ENCODE measurements at regions not wholly inside any gene's neighbourhood (a gene's known extent, or its start where the extent isn't known, plus 50 kb on each side); places are given as distances from the start of the nearest gene placed in this dataset.
"Not testable (repeated sequence)": the region's sequence is repeated elsewhere in the genome, so short reads cannot be mapped to it uniquely, and the experiment has no call there.

DNA sequence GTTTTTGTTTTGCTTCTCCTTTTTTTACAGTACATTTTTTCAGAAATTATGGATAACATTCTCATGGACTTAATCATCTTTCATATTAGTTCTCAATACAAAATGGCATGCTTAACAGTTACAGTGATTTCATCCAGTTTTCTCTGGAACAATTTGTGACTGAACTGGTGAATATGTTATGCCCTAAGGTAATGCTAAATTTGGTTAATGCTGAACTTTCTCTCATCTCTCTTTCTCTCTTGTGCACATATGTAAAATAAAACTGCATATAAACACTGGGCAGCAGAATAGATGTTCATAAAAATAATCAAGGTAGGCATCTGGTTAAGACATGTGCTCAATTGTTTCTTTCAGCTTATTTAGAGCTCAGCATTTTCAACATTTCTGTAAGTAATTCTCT, 196.3 kb upstream of the TMEFF2 start:
- no peak for DNase-seq

DNA sequence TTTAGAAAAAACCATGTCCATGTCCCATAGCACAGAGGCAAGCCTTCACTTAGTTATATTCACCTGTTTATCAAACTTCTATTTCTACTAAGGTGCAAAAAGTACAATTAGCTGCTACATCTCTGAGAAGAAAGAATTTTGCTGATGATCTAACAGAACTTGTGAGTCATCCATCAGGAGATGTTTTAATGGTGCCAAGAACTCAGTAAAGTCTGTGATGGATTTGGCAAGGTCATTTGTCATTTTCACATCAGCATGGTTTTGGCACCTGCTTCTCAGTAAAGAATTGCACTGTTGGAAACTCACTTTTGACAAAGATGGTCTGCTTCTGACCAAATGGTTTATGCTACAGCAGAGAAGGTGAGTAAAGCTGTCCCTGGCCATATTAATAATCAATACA, 195.7 kb upstream of the TMEFF2 start:
- DNase-seq, result no peak

DNA sequence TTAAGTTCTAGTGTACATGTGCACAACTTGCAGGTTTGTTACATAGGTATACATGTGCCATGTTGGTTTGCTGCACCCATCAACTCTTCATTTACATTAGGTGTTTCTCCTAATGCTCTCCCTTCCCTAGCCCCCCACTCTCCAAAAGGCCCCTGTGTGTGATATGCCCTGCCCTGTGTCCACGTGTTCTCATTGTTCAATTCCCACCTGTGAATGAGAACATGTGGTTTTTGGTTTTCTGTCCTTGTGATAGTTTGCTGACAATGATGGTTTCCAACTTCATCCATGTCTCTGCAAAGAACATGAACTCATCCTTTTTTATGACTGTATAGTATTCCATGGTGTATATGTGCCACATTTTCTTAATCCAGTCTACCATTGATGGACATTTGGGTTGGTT, 189.5 kb upstream of the TMEFF2 start:
- not testable (repeated sequence) for DNase-seq

DNA sequence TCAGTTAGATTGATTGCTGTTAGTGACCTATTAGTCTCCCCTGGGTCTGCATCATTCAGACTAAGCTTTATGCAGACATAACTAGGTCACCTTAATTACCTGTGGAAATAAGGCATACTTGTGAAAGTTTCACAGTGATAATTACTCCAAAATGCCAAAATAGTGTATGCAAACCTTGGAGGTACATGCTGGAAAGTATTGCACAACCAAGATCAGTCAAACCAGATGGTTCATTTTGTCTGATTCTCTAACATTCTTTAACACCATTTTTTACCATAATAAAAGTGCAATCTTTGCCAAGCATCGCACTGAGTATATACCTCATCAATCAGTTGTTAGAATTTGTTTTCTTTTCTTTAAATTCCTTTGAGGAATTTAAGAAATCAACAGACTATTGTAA, 186.3 kb upstream of the TMEFF2 start:
- DNase-seq, result no peak

DNA sequence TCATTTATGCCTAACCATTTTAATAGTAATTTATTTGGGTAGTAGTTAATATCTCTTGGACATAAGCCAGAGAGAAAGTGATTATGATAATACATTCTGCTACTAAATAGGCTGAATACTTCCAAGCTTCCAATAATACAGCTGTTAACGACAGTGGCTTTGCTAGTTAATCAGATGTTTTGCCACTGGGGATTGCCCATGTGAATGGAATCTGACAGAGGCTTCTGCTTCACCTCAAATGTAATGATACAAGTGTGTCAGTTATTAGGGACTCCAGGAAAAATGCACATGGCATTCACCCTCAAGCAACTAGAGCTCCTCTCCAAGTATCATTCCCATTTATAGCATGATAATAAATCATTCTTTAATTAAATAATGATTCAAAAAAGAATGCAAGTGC, 185.0 kb upstream of the TMEFF2 start:
- peak in 1 of 3 experiments; percentile 26 for DNase-seq

DNA sequence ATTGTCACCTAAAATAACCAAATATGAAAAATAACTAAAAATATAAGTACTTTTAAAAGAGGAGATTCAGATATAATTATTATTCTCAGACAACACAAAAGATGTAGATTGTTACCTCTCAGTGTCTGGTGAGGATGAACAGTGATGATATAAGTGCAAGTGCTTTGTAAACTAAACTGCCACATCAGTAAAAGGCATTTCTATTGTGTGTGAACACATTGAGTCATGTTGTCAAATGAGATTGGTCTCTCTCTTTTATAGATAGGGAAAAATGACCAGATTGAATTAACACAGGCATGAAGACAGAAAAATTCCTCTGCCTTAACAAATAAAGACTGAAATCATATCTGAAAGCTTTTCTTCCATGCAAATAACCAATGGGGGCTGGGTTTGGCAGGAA, 182.4 kb upstream of the TMEFF2 start:
- DNase-seq, result peak in 1 of 3 experiments; percentile 9

DNA sequence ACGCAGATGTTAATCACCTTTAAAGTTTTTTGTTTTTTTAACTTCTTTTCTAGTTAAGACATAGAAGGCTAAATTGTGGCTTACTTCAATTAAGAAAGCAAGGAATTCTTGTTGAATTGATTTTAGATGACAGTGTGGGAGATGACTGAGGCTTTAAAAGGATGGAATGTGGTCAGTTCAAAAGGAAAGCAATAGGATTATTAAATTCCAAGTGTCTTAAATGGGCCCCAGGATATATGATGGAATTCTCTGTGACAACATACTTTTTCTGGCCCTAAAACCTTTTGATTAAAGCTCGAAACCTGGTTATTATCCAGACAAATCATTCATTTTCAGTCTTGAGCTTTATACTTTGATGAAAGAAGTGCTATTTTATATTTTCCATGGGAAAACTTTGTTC, 179.0 kb upstream of the TMEFF2 start:
- DNase-seq, result no peak

DNA sequence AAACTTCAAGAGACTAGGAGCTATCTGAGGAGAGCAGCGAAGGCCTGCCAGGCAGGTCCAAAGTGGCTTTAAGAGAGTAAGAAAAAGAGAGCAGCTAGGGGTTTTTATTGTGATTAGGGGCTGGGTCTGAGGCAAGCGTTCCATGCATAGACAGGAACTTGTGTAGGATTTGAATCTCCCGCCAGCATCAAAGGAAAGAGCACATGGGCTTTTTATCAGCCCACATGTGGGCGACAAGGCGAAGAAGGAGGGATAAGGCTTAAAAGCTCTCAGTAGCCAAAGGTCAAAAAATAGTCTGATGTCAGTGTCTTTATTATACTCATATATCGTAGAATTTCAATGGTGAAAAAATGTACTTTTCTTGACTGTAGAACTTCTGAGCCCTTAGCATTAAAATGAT, 178.5 kb upstream of the TMEFF2 start:
- no peak for DNase-seq

DNA sequence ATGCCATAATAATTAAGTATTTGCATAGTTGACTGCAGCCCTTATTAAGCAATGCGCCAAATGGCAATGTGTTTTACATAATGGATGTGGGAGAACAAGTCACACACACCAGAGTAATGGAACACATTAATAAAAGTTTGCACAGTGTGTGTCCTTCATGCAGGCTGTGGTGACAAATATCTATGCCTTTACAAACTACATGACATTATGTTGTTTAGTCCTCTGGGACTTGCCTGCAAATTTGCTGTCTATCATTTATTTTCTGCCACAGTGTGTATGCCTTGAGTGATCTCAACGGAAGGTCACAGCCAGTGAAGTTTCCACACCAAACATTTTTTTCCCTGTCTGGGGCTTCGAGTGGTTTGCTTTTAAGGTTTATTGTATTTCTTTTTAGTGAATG, 175.2 kb upstream of the TMEFF2 start:
- no peak for DNase-seq

DNA sequence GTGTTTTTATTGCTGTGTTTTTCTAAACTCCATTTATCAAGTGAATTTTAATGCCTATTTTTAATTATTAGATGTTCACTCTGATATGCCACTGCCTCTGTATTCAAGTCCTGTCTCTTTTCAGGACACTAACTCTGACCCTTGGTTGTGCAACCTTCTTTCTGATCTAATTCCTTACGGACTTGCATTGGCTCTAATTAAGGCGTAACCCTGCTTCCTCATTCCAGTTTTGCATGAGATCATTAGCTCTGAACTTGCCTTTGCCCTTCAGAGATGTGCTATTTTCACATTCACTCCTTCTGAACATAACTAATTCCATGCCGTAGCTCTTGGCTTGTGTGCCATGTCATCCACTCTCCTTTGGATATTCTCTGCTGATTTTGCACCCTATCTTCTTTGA, 162.5 kb upstream of the TMEFF2 start:
- DNase-seq, result no peak

DNA sequence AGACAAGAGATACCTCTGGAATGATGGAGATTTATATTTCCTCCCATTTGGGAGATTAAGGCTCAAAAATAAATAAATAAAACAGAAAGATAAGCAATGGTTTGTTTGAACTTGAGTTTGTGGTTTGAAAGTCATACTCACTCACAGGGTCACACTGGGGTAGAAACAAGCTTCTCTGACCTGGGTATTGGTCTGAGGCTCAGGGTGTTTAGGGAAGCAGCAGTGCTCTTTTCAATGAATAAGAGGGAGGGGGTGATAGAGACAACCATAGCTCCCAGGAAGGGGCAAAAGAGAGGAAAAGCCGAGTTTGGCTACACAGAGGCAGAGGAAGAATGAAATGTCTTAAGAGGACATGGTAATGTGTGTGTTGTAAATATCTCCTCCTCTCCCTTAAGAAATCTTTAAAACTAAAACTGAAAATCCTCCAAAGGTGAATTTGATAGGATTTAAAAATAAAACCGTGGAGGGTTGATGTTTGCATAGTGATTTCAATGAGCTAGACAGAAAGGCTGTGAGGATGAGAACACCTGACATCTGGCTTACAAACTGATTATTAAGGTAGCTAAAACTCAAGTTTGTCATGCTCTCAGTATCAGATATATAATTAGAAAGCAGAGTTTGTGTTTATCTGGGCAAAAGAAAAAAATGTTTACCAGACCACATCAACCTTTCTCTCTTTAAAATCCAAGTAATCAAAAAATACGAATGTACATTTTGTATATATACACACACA, 159.9 kb upstream of the TMEFF2 start:
- peak in 2 of 3 experiments; percentile 2 to 58 for DNase-seq

DNA sequence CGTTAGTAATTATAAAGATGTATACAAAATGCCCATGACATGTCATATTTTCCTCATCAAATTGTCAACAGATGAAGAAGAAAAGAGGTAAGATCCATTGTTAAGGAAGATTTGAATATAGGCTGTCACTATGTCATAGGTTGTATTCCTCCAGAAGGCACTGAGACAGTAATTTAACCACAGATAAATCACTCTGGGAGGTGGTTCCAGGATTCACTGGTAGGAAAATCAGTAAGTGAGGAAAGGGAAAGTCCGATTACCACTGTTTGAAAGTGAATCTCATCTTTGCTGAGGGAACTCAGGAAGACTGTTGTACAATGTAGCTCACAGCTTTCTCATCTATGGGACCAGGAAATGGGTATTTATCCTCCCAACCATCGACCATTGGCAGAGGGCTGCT, 152.8 kb upstream of the TMEFF2 start:
- DNase-seq, result no peak

DNA sequence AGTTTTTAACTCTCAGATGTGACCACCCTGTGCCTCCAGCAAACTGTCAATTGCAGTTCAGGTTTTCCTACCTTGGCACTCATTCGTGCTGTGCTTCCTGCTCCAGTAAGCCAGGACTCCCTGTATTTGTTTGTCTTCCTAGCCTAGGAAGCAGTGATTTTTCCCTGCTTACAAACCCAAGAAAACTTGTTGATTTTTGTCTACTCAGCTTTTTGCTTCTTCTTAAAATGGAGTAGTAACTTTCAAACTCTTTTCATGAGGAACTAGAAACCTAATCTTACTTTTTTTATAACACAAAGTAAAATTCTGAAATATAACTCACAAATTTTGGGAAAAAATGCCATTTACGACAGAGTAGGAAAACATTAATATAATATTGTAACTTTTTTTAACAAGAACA, 150.6 kb upstream of the TMEFF2 start:
- DNase-seq, result no peak

DNA sequence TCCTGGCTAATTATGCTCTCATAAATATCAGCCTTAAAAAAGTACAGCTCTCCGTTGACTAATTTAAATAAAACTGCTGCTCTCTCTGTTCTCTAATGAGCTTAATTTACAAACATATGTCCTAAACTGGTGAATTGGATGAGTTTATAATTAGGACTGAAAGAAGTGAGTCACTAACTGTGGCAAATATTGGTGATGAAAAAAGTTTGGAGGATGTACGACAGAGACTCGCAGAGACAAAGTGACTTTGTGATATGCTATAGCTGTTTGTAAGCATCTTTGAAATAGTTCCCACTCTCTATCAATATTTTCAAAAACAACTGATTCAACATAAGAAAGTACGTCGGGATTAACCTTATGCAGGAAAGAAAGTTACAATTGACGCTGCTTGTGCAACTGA, 138.9 kb upstream of the TMEFF2 start:
- no peak for DNase-seq

DNA sequence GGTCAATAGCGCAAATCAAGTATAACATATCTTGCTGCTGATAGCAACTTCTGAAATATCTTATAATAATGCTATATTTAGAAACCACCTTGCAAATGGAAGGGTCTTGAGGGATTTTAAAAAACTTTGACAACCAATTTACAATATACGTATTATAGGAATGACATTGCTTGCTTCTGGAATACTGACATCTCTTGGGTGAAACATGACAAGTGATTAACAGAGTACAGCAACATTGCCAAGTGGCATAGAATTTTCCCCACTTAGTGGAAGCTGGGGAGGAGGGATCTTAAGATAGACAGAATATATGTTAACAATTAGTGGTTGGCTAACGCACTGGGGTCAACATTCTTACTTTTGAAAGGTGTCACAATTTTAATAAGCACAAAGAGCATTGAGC, 133.6 kb upstream of the TMEFF2 start:
- DNase-seq, result no peak

DNA sequence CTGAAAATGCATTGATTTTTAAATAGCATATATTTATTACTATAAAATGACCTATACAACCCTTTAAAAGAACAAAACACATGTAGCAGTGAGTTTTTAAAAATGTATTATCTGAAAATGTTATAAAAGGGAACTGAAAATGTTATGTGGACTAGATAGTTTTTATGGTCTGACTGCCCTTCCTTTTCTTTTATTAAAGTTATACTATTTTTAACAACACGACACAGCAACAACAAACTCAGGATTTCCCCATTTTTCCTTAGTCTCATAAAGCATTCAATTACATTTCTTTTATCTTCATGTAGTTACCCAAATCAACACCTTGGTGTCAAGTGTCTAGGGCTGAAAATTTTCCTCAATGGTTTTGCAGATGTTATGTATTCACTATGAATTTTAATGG, 132.8 kb upstream of the TMEFF2 start:
- no peak for DNase-seq

DNA sequence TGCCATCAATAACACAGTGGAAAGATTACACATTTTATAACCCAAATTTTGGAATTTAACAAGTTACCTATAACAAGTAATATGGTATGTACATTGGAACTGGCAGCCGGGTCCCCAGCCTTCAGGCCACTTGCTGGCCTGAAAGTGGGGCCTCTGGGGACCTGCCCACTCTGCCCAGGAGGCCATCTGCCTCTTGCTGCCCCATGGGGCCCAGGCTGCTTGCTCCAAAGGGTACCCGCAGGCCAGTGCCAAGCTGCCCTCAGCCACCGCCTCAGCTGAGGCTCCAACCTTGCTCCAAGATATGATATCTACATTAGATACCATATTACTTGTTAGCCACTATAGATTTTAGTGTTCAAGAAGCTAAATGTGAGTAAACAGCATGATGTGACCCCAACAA, 120.8 kb upstream of the TMEFF2 start:
- DNase-seq, result no peak

DNA sequence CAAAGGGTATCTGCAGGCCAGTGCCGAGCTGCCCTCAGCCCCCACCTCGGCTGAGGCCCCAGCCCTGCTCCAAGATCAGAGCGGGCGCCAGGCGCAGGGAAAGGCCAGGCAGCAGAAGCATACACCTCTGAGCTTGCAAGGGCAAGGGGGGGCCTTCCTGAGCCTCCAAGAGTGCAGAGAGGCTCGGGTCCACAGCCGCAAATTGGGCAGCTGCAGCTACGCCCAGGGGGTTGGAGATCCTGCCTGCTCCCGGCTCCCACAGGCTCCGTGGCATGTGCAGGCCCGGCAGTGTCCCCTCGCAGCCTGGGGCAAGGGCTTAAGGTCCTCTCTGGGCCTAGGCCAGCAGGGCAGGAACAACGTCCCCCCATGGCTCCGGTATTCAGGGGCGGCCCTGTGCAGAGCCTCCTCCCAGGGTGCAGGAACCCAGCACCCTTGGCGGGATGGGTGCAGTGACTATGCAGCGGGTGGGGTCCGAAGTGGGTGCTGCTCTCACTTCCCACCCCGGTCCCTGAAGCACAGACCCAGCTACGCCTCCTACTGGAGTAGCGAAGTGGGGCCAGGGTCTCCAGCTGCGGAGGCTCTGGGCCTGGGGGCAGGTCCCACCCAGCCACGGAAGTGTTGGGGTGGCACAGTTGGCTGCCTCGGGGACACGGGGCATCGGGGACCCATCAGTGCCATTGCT, 120.2 kb upstream of the TMEFF2 start:
- DNase-seq, result no peak

DNA sequence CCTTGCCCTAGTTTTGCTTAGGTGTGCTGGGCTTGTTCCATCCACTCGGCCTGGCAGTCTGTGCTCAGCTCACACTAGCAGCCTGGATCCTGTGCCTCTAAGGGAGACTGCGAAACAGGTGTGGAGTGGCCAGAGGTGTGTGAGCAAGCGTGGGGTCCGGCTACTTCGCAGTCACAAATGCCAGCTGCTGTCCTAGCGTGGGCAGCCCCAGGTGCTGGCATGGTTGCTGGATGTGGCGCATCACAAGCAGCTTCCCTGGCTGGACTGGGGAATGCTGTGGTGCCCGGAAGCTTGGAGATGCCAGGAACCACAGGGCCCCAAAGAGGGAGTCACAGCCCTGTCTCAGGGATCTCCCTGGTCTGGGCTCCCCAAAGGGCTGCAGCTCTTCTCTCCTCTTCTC, 119.0 kb upstream of the TMEFF2 start:
- no peak for DNase-seq

DNA sequence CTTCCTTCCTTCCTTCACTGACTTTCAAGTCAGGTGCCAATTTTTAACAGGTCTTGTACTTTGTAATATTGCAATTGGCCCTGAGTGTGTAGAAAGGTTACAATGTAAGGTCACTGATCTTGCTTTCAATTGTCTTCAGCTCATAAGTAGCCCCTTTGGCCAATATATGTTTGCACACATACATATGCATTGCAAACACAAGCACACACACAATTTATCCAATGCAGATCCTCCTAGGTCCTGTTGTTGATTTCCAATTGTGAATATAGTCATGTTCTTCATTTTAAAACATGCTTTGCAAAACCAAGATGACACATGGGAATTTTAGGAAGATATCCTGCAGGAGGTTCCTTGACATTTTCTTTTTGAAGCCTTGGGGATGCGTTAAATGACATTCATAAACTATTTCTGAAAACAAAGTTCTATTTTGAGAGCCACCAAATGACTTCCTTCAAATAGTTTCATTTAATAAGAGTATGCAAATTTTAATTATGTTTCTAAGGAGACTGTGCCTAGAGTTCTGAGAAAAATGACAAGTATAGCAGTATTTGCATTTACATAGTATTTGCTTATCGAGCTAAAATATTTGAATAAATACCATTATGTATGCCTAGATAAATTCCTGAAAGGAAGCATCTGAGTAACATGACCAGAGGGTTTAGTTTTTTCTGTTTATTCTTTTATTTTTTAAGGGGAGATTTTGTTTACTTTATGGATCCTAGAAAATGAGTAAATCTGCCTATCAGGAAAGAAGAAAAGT, 117.1 kb upstream of the TMEFF2 start:
- no peak for DNase-seq

DNA sequence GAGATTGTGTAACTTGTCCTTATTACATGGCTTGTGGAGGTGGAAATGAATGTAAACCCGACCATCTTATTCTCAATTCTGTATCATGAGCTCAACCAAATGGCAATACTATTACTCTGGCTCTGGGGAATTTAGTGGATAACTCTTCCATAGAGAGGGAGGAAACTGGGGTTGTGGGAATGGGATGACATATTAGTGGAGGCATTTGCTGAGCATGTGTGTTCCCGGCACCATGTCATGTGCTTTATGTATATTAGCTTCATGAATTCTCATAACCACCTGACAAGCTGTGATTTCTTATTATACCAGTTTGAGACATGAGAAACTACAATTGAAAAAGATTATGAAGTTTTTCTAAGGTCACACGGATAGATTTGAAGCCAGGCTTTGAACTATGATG, 112.8 kb upstream of the TMEFF2 start:
- DNase-seq, result no peak

DNA sequence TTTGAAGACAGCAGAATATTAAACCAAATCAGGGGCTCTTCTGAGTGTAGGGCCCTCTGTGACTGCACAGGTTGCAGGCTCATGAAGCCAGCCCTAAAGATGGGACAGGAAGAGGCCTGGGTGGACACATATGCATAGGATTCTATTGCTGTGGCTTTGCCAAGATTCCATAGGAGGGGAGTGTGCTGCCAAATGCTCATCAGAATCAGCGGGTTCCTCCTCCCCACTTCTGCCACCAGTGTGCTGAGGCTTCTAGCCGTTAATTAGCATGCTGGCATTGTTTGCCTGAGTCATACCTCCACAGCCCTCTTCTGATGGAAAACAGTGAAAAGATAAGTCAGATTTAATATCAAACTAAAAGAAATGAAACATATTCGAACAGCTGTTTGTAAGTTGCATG, 103.9 kb upstream of the TMEFF2 start:
- DNase-seq, result no peak

DNA sequence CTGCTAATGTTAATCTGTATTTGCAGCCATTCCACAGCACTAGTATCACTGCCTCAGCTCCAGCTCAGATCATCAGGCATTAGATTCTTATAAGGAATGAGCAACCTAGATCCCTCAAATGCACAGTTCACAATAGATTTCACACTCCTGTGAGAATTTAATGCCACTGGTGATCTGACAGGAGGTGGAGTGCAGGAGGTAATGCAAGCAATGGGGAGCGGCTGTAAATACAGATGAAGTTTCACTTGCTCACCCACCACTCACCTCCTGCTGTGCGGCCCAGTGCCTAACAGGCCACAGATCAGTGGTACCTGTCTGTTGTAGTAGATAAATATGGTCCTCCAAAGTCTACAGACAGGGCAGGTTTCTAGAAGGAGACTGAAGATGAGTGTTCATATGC, 97.7 kb upstream of the TMEFF2 start:
- DNase-seq, result no peak

DNA sequence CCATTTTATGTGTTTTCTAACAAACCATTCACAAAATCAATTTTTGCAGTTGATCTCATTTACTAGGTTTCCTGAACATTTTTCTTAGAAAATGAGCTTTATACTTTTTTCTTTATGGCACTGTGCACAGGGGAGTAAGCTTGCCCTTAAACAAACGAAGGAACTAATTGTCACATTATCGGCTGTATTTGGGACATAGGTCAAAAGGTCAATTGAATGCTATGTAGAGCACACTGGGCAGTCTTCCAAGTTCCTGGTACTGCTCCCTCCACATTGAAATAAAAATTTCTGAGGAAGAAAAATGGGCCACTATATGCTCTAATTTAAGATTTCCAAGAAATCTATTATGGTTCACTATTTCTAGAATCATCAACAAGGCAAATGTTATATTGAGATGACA, 93.6 kb upstream of the TMEFF2 start:
- peak in 1 of 3 experiments; percentile 68 for DNase-seq

Data from NCI-H1417 (cell line).